Osteoblast (primary cell): ENCODE measurements at regions not wholly inside any gene's neighbourhood (a gene's known extent, or its start where the extent isn't known, plus 50 kb on each side); places are given as distances from the start of the nearest gene placed in this dataset.

ENCODE experiments used
- DNase-seq: peaks from one replicate; pipeline ENCODE4 v3.0.0; 2011; ENCODE audit warnings: low spot score, mixed read lengths; ENCODE audit not compliant: insufficient read length; ENCODE audit errors: missing footprints
- H2AFZ ChIP-seq: 2 replicates; pipeline ENCODE4 v1.6.0; 2011; ENCODE audit warnings: mild to moderate bottlenecking, low read length
- H3K27ac ChIP-seq: 2 replicates; pipeline ENCODE4 v1.5.1; 2011; ENCODE audit warnings: mild to moderate bottlenecking, low read depth, low read length, moderate library complexity
- H3K27me3 ChIP-seq: 2 replicates; pipeline ENCODE4 v1.6.0; 2012; ENCODE audit warnings: mild to moderate bottlenecking, control low read depth, inconsistent platforms, low read length, moderate library complexity; ENCODE audit not compliant: insufficient read depth
- H3K36me3 ChIP-seq: 2 replicates; pipeline ENCODE4 v1.5.1; 2011; ENCODE audit warnings: mild to moderate bottlenecking, low read length, control low read depth, moderate library complexity; ENCODE audit not compliant: insufficient read depth
- H3K4me1 ChIP-seq: 2 replicates; pipeline ENCODE4 v1.5.1; 2011; ENCODE audit warnings: mild to moderate bottlenecking, low read length, control low read depth, moderate library complexity; ENCODE audit not compliant: insufficient read depth
- H3K4me2 ChIP-seq: 2 replicates; pipeline ENCODE4 v1.6.0; 2011; ENCODE audit warnings: mild to moderate bottlenecking, low read length; ENCODE audit not compliant: insufficient read depth
- H3K4me3 ChIP-seq: fragments of 200-600 bp; sonication (generic); 3 replicates; pipeline ENCODE4 v1.5.1; 2012; ENCODE audit warnings: mild to moderate bottlenecking, low read length, inconsistent platforms; ENCODE audit not compliant: insufficient read depth
- H3K79me2 ChIP-seq: 2 replicates; pipeline ENCODE4 v1.6.0; 2012; ENCODE audit warnings: mild to moderate bottlenecking, low read length, control low read depth, inconsistent platforms; ENCODE audit not compliant: insufficient read depth
- H3K9me3 ChIP-seq: 2 replicates; pipeline ENCODE4 v1.5.1; 2011; ENCODE audit warnings: low read depth, low read length, control low read depth
- H4K20me1 ChIP-seq: 2 replicates; pipeline ENCODE4 v1.6.0; 2012; ENCODE audit warnings: mild to moderate bottlenecking, low read length, control low read depth; ENCODE audit not compliant: insufficient read depth
- TF ChIP-seq, protein P1 (sequence below): IDR thresholded peaks from 2 replicates; pipeline ENCODE4 v1.5.1; 2011; ENCODE audit warnings: mild to moderate bottlenecking, low read depth, low read length, moderate library complexity; ENCODE audit errors: extremely low read depth

DNA sequence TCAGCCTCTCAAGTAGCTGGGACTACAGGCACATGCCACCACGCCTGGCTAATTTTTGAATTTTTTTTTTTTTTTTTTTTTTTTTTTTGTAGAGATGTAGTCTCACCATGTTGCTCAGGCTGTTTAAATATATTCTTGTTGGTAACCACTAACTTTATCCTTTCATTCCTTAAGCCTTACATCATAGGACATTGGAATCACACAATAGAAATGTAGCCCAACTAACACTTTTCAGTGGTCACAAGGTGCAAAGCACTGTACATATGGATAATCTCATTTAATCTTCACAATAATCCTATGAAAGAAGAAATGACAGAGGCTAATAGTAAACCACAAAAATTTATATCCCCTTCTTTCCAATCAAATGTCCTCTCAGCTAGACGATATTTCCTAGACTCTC is 417.8 kb upstream of the DACH1 start:
- Histone ChIP-seq H3K4me3 (no peak overlapping the region), H2AFZ (no peak overlapping the region), H3K27ac (no peak overlapping the region), H3K79me2 (no peaks in the 10 kb centered on the region), H3K4me1 (no peaks in the 10 kb centered on the region), H3K4me2 (no peak overlapping the region), H3K9me3 (no peaks in the 10 kb centered on the region), H3K36me3 (no peaks in the 10 kb centered on the region), H4K20me1 (no peaks in the 10 kb centered on the region), H3K27me3 (no peaks in the 10 kb centered on the region)
- TF ChIP-seq, protein P1, sequence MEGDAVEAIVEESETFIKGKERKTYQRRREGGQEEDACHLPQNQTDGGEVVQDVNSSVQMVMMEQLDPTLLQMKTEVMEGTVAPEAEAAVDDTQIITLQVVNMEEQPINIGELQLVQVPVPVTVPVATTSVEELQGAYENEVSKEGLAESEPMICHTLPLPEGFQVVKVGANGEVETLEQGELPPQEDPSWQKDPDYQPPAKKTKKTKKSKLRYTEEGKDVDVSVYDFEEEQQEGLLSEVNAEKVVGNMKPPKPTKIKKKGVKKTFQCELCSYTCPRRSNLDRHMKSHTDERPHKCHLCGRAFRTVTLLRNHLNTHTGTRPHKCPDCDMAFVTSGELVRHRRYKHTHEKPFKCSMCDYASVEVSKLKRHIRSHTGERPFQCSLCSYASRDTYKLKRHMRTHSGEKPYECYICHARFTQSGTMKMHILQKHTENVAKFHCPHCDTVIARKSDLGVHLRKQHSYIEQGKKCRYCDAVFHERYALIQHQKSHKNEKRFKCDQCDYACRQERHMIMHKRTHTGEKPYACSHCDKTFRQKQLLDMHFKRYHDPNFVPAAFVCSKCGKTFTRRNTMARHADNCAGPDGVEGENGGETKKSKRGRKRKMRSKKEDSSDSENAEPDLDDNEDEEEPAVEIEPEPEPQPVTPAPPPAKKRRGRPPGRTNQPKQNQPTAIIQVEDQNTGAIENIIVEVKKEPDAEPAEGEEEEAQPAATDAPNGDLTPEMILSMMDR: no peak
- DNase-seq: no peak

DNA sequence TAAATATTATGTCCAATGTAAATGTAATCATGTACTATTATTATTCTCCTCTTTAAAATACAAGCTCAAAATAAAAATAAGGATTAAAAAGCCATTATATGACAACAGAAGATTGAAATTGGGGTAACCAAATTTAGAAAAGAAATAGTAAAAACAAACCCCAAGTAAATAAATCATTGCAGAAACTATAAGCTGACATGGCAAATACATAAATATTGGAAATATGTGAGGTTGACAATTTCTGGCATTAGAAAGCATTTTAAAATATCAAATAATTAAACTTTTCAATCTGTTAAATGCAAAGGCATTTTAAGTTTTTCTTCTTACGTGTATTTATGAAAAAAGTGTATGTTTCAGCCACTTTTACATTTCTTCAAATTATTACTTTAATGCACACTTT is 394.7 kb upstream of the DACH1 start:
- Histone ChIP-seq H3K4me2 (no peak overlapping the region), H4K20me1 (no peaks in the 10 kb centered on the region), H3K27me3 (no peaks in the 10 kb centered on the region), H3K27ac (no peak overlapping the region), H3K4me1 (no peaks in the 10 kb centered on the region), H3K79me2 (no peaks in the 10 kb centered on the region), H3K36me3 (no peaks in the 10 kb centered on the region), H3K4me3 (no peak overlapping the region), H2AFZ (no peak overlapping the region), H3K9me3 (no peaks in the 10 kb centered on the region)
- TF ChIP-seq, protein P1: no peak
- no peak for DNase-seq

DNA sequence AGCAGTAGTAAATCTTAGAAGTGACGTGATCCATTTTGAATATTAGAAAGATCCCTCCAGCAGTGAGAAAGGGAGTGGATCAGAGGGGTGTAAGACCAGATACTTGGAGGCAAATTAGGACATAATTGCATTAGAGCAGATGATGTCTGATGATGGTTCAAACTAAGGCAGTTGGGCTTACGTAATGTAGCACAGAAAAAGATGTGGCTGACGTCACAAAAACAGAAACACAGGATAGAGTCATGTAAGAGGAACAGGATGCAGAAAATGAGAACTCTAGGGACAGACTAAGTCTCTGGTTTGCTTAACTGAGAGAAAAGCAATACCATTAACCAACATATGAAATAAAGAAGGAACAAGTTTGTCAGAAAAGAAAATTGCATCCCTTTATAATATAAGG is 392.5 kb upstream of the DACH1 start:
- Histone ChIP-seq H3K36me3 (no peaks in the 10 kb centered on the region), H3K79me2 (no peaks in the 10 kb centered on the region), H3K27me3 (no peaks in the 10 kb centered on the region), H3K4me3 (no peak overlapping the region), H3K27ac (no peak overlapping the region), H3K4me2 (no peak overlapping the region), H4K20me1 (no peaks in the 10 kb centered on the region), H3K4me1 (no peaks in the 10 kb centered on the region), H2AFZ (no peak overlapping the region), H3K9me3 (no peaks in the 10 kb centered on the region)
- no peak for DNase-seq
- TF ChIP-seq, protein P1: no peak

DNA sequence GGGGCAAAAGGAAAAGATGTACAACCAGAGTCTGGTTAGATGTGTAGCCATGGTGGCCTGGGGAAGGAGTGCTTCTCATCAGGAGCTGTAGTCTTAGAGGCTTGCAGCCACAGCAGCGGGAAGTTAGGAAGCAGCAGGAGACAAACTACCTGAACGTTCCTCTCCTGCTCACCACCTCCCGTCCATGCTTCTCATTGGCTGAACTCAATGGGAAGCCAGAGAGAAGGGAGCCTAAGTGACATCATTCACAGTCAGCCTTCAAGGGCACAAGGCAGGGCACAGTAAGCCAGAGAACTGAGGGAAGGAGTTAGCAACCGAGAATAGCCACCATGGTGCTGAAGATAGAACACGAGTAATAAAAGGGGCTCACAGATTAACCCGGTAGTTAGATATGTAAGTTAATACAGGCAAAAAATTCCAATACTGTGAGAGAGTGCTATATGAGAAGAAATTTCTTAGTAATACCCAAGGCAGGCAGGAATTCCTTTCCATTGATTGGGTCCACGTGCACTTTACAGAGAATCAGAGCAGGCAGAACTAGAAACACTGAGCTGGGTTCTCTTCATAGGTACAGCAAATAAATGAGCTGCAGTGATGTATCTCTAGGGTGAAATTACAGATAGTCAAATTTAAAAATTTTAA is 391.5 kb upstream of the DACH1 start:
- no peaks in the 10 kb centered on the region for H3K9me3 ChIP-seq
- no peaks in the 10 kb centered on the region for H3K79me2 ChIP-seq
- no peak for DNase-seq
- no peak overlapping the region for H2AFZ ChIP-seq
- TF ChIP-seq, protein P1: no peak
- no peak overlapping the region for H3K4me3 ChIP-seq
- H3K4me2 ChIP-seq: no peak overlapping the region
- no peaks in the 10 kb centered on the region for H3K4me1 ChIP-seq
- H3K36me3 ChIP-seq: no peaks in the 10 kb centered on the region
- no peaks in the 10 kb centered on the region for H4K20me1 ChIP-seq
- H3K27me3 ChIP-seq: no peaks in the 10 kb centered on the region
- H3K27ac ChIP-seq: no peak overlapping the region
